GM23338 (cell line): ENCODE measurements at regions not wholly inside any gene's neighbourhood (a gene's known extent, or its start where the extent isn't known, plus 50 kb on each side); places are given as distances from the start of the nearest gene placed in this dataset.

Source experiments
- EZH2 ChIP-seq: fragments of 200-600 bp; sonication (generic); IDR thresholded peaks from one replicate; pipeline ENCODE4 v1.8.0; 2017; ENCODE audit warnings: antibody characterized with exemption, mild to moderate bottlenecking, low read depth; ENCODE audit not compliant: unreplicated experiment
- POLR2AphosphoS5 ChIP-seq: IDR thresholded peaks from 2 replicates; pipeline ENCODE4 v1.6.1; 2016; ENCODE audit warnings: antibody characterized with exemption, low read depth
- TF ChIP-seq, protein P1 (sequence below), 2 experiments: fragments of 200-600 bp in 1 of 2; sonication (generic) in 1 of 2; conservative IDR thresholded peaks; 2 replicates each; pipeline versions ENCODE4 v1.5.1 to v1.6.1; 2016 to 2017; ENCODE audit warnings: antibody characterized with exemption in 2 of 2, low read depth in 2 of 2, mild to moderate bottlenecking in 2 of 2, moderate library complexity in 1 of 2

DNA sequence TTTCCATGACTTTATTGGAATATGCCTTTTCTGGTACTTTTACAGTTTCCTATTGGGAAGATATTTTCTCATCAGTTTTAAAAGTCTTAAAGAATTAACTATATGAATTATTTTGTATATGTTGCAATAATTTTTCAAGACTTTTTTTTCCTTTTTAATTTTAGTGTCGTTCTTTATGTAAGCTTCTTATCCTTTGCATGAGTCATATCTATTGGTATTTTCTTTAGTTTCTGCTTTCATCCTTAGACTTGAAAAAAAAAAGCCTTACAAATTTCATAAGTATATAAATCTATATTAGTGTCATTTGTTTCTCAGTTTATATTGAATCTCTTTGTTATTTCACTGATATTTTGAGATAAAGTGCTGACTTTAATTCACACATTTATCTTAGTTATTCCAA lies 94.9 kb downstream of the DSEL start:
- TF ChIP-seq, protein P1, sequence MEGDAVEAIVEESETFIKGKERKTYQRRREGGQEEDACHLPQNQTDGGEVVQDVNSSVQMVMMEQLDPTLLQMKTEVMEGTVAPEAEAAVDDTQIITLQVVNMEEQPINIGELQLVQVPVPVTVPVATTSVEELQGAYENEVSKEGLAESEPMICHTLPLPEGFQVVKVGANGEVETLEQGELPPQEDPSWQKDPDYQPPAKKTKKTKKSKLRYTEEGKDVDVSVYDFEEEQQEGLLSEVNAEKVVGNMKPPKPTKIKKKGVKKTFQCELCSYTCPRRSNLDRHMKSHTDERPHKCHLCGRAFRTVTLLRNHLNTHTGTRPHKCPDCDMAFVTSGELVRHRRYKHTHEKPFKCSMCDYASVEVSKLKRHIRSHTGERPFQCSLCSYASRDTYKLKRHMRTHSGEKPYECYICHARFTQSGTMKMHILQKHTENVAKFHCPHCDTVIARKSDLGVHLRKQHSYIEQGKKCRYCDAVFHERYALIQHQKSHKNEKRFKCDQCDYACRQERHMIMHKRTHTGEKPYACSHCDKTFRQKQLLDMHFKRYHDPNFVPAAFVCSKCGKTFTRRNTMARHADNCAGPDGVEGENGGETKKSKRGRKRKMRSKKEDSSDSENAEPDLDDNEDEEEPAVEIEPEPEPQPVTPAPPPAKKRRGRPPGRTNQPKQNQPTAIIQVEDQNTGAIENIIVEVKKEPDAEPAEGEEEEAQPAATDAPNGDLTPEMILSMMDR (conservative IDR thresholded peaks at IDR 0.05; ENCODE audit: low read depth in 2 of 2): no peak
- TF ChIP-seq POLR2AphosphoS5 (no peak), EZH2 (no peak)
